ENCODE measurements at regions not wholly inside any gene's neighbourhood (a gene's known extent, or its start where the extent isn't known, plus 50 kb on each side); places are given as distances from the start of the nearest gene placed in this dataset.
"Not testable (repeated sequence)": the region's sequence is repeated elsewhere in the genome, so short reads cannot be mapped to it uniquely, and the experiment has no call there.

DNA sequence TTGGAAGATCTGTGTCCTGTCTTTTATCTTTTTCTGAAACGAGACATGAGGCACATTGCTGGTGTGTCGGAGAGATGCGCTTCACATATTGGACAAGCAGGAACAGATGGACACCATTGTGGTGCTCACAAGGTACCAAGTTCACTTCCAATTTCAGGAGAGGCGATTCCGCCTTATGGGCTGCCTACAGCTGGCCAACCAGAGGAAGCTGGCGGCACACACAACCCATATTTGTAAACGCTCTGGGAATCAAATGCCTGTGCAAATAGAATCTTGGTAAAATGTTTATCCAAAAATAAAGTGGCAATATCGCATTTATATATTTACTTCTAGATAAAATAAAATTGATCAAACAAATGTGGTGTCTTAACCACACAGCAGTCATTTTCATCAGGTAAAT lies 337.4 kb downstream of the TCERG1L start:
- Histone ChIP-seq H3K9ac (ENCODE audit: low read length) (no peak overlapping the region), H3K27ac (ENCODE audit: low read depth, low read length) (no peak overlapping the region), H3K4me1 (ENCODE audit: control insufficient read depth, insufficient read depth, low read length) (no peaks in the 10 kb centered on the region), H3K36me3 (ENCODE audit: control insufficient read depth, insufficient read depth, low read length) (no peaks in the 10 kb centered on the region), H3K4me3 (ENCODE audit: low read depth, low read length) (no peak overlapping the region), H3K27me3 (ENCODE audit: control insufficient read depth, insufficient read depth, low read length) (no peaks in the 10 kb centered on the region), H3K9me3 (ENCODE audit: control insufficient read depth, insufficient read depth, low read depth, low read length) (peaks cover 18% of the 10 kb centered on the region; the same call in 1 of the 2 replicates)

DNA sequence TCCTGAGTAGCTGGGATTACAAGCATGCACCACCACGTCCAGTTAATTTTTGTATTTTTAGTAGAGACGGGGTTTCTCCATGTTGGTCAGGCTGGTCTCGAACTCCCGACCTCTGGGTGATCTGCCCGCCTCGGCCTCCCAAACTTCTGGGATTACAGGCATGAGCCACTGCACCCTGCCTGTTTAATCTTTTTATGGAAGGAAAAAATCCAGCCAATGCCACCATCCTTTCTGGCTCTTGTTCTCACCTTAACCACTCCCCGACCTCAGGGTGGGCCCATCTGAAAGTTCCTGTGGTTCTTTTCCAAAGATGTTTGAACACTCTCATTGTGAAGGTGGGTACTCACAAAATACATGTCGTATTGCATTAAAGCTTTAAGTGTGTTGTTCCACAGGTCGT lies 336.2 kb downstream of the TCERG1L start:
- H3K4me3 ChIP-seq (ENCODE audit: low read depth, low read length); H3K36me3 ChIP-seq (ENCODE audit: control insufficient read depth, insufficient read depth, low read length): not testable (repeated sequence)

GRCh38 chr10:130982802-130983201 lies 328.7 kb downstream of the TCERG1L start:
- Histone ChIP-seq H3K9ac (ENCODE audit: low read length) (no peak overlapping the region), H3K4me1 (ENCODE audit: control insufficient read depth, insufficient read depth, low read length) (no peaks in the 10 kb centered on the region), H3K27ac (ENCODE audit: low read depth, low read length) (no peak overlapping the region), H3K36me3 (ENCODE audit: control insufficient read depth, insufficient read depth, low read length) (no peaks in the 10 kb centered on the region), H3K4me3 (ENCODE audit: low read depth, low read length) (no peak overlapping the region), H3K27me3 (ENCODE audit: control insufficient read depth, insufficient read depth, low read length) (no peaks in the 10 kb centered on the region), H3K9me3 (ENCODE audit: control insufficient read depth, insufficient read depth, low read depth, low read length) (peaks cover 7% of the 10 kb centered on the region; the same call in 1 of the 2 replicates)

More for the DNA sequence above, 336.2 kb downstream of the TCERG1L start:
- H3K9ac ChIP-seq (ENCODE audit: low read length); H3K27me3 ChIP-seq (ENCODE audit: control insufficient read depth, insufficient read depth, low read length); H3K27ac ChIP-seq (ENCODE audit: low read depth, low read length); H3K4me1 ChIP-seq (ENCODE audit: control insufficient read depth, insufficient read depth, low read length): not testable (repeated sequence)
- H3K9me3 ChIP-seq (ENCODE audit: control insufficient read depth, insufficient read depth, low read depth, low read length), result peaks cover 18% of the 10 kb centered on the region; the same call in 1 of the 2 replicates

- no peaks in the 10 kb centered on the region for H3K4me1 ChIP-seq (ENCODE audit: control insufficient read depth, insufficient read depth, low read length)
- H3K36me3 ChIP-seq (ENCODE audit: control insufficient read depth, insufficient read depth, low read length), result no peaks in the 10 kb centered on the region
- H3K27ac ChIP-seq (ENCODE audit: low read depth, low read length), result no peak overlapping the region
- no peak overlapping the region for H3K4me3 ChIP-seq (ENCODE audit: low read depth, low read length)
- no peak overlapping the region for H3K9ac ChIP-seq (ENCODE audit: low read length)
- H3K9me3 ChIP-seq (ENCODE audit: control insufficient read depth, insufficient read depth, low read depth, low read length), result peaks cover 7% of the 10 kb centered on the region; the same call in 1 of the 2 replicates
- H3K27me3 ChIP-seq (ENCODE audit: control insufficient read depth, insufficient read depth, low read length), result no peaks in the 10 kb centered on the region
These were observed 327.8 kb downstream of the TCERG1L start for GRCh38 chr10:130983749-130984148.

DNA sequence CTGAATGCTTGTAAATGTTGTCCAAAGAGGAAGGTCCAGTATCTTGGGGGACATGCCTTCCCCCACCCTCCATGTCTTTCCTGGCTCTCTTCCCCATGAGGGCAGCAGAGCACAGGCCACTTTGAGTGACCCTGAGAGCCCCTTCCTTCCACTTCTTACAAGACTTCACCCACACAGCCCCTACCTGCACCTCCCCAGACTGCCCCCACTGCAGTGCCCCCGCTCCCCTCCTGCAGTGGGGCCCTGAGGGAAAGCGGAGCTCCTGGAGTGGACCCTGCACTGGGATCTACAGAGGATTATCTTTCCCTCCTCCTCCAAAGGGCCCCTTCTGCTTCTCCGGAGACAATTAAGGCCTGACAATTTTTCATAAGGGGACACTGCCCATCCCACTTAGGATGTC lies 326.8 kb downstream of the TCERG1L start:
- Histone ChIP-seq H3K27me3 (ENCODE audit: control insufficient read depth, insufficient read depth, low read length) (no peaks in the 10 kb centered on the region), H3K27ac (ENCODE audit: low read depth, low read length) (no peak overlapping the region), H3K4me3 (ENCODE audit: low read depth, low read length) (no peak overlapping the region), H3K9ac (ENCODE audit: low read length) (no peak overlapping the region), H3K36me3 (ENCODE audit: control insufficient read depth, insufficient read depth, low read length) (no peaks in the 10 kb centered on the region), H3K4me1 (ENCODE audit: control insufficient read depth, insufficient read depth, low read length) (no peaks in the 10 kb centered on the region), H3K9me3 (ENCODE audit: control insufficient read depth, insufficient read depth, low read depth, low read length) (peaks cover 7% of the 10 kb centered on the region; the same call in 1 of the 2 replicates)

GRCh38 chr10:130985158-130985753 lies 326.3 kb downstream of the TCERG1L start:
- H3K4me3 ChIP-seq (ENCODE audit: low read depth, low read length), result no peak overlapping the region
- peaks cover 7% of the 10 kb centered on the region; the same call in 1 of the 2 replicates for H3K9me3 ChIP-seq (ENCODE audit: control insufficient read depth, insufficient read depth, low read depth, low read length)
- no peaks in the 10 kb centered on the region for H3K36me3 ChIP-seq (ENCODE audit: control insufficient read depth, insufficient read depth, low read length)
- no peaks in the 10 kb centered on the region for H3K27me3 ChIP-seq (ENCODE audit: control insufficient read depth, insufficient read depth, low read length)
- no peak overlapping the region for H3K27ac ChIP-seq (ENCODE audit: low read depth, low read length)
- H3K4me1 ChIP-seq (ENCODE audit: control insufficient read depth, insufficient read depth, low read length), result no peaks in the 10 kb centered on the region
- no peak overlapping the region for H3K9ac ChIP-seq (ENCODE audit: low read length)

DNA sequence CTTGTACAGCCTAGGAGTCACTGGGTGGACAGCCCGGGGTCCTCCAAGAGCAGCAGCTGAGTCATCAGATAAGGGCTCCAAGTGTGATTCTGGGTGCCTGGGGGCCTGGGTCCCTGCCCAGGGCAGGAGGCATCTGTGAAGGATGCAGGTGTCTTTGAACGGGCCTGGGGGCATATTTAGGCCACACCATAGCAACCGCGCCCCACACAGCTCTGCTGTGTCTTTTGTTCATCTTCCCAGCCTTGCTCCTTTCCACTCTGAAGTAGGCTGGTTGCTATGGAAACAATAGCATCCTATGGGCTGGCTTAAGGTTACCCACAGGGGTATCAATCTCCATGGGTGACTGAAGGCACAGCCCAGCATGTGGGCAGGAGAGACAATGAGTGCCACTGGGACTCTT lies 324.7 kb downstream of the TCERG1L start:
- no peak overlapping the region for H3K27ac ChIP-seq (ENCODE audit: low read depth, low read length)
- no peaks in the 10 kb centered on the region for H3K27me3 ChIP-seq (ENCODE audit: control insufficient read depth, insufficient read depth, low read length)
- H3K4me3 ChIP-seq (ENCODE audit: low read depth, low read length), result no peak overlapping the region
- H3K4me1 ChIP-seq (ENCODE audit: control insufficient read depth, insufficient read depth, low read length), result no peaks in the 10 kb centered on the region
- H3K36me3 ChIP-seq (ENCODE audit: control insufficient read depth, insufficient read depth, low read length), result no peaks in the 10 kb centered on the region
- peaks cover 7% of the 10 kb centered on the region; the same call in 1 of the 2 replicates for H3K9me3 ChIP-seq (ENCODE audit: control insufficient read depth, insufficient read depth, low read depth, low read length)
- no peak overlapping the region for H3K9ac ChIP-seq (ENCODE audit: low read length)

DNA sequence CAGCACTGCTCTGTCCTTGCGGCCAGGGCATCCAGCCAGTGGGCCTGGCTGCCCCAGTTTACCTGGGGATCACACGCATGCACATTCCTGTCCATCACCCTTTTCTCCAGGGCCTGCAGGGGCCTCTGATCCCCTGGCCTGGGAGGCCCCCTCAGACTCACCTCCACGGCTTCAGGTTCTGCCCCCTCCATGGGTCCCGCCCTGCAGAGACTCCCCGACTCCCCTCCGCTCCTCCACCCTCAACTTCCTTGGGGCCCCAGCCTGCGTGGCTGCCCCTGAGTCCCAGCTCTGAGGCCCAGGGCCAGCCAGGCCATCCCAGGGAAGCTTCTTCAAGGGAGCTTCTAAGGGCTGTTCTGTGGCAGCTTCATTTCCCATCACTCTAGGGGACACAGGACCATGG lies 324.1 kb downstream of the TCERG1L start:
- Histone ChIP-seq H3K4me3 (ENCODE audit: low read depth, low read length) (no peak overlapping the region), H3K4me1 (ENCODE audit: control insufficient read depth, insufficient read depth, low read length) (no peaks in the 10 kb centered on the region), H3K27ac (ENCODE audit: low read depth, low read length) (no peak overlapping the region), H3K9me3 (ENCODE audit: control insufficient read depth, insufficient read depth, low read depth, low read length) (peaks cover 6% of the 10 kb centered on the region; the same call in 1 of the 2 replicates), H3K36me3 (ENCODE audit: control insufficient read depth, insufficient read depth, low read length) (no peaks in the 10 kb centered on the region), H3K27me3 (ENCODE audit: control insufficient read depth, insufficient read depth, low read length) (no peaks in the 10 kb centered on the region), H3K9ac (ENCODE audit: low read length) (no peak overlapping the region)

GRCh38 chr10:130989670-130990232 lies 321.8 kb downstream of the TCERG1L start:
- Histone ChIP-seq H3K4me1 (ENCODE audit: control insufficient read depth, insufficient read depth, low read length) (no peaks in the 10 kb centered on the region), H3K4me3 (ENCODE audit: low read depth, low read length) (no peak overlapping the region), H3K9ac (ENCODE audit: low read length) (no peak overlapping the region)

GRCh38 chr10:130990486-130990885 lies 321.0 kb downstream of the TCERG1L start:
- no peak overlapping the region for H3K4me3 ChIP-seq (ENCODE audit: low read depth, low read length)
- H3K27me3 ChIP-seq (ENCODE audit: control insufficient read depth, insufficient read depth, low read length), result no peaks in the 10 kb centered on the region
- no peak overlapping the region for H3K27ac ChIP-seq (ENCODE audit: low read depth, low read length)
- no peaks in the 10 kb centered on the region for H3K4me1 ChIP-seq (ENCODE audit: control insufficient read depth, insufficient read depth, low read length)
- no peaks in the 10 kb centered on the region for H3K36me3 ChIP-seq (ENCODE audit: control insufficient read depth, insufficient read depth, low read length)
- no peaks in the 10 kb centered on the region for H3K9me3 ChIP-seq (ENCODE audit: control insufficient read depth, insufficient read depth, low read depth, low read length)
- H3K9ac ChIP-seq (ENCODE audit: low read length), result no peak overlapping the region

More at GRCh38 chr10:130989670-130990232, 321.8 kb downstream of the TCERG1L start:
- no peaks in the 10 kb centered on the region for H3K36me3 ChIP-seq (ENCODE audit: control insufficient read depth, insufficient read depth, low read length)
- H3K27me3 ChIP-seq (ENCODE audit: control insufficient read depth, insufficient read depth, low read length), result no peaks in the 10 kb centered on the region
- no peak overlapping the region for H3K27ac ChIP-seq (ENCODE audit: low read depth, low read length)
- H3K9me3 ChIP-seq (ENCODE audit: control insufficient read depth, insufficient read depth, low read depth, low read length), result no peaks in the 10 kb centered on the region

- no peak overlapping the region for H3K4me3 ChIP-seq (ENCODE audit: low read depth, low read length)
- H3K27ac ChIP-seq (ENCODE audit: low read depth, low read length), result no peak overlapping the region
- H3K4me1 ChIP-seq (ENCODE audit: control insufficient read depth, insufficient read depth, low read length), result no peaks in the 10 kb centered on the region
- H3K27me3 ChIP-seq (ENCODE audit: control insufficient read depth, insufficient read depth, low read length), result no peaks in the 10 kb centered on the region
- no peaks in the 10 kb centered on the region for H3K9me3 ChIP-seq (ENCODE audit: control insufficient read depth, insufficient read depth, low read depth, low read length)
- H3K36me3 ChIP-seq (ENCODE audit: control insufficient read depth, insufficient read depth, low read length), result no peaks in the 10 kb centered on the region
- no peak overlapping the region for H3K9ac ChIP-seq (ENCODE audit: low read length)
These were observed 318.6 kb downstream of the TCERG1L start for GRCh38 chr10:130992802-130993523.
